Stimulated activated memory B cell treated with anti-CD40 and anti-IgM and Interleukin-4, amounts not matched to agents 10 μg/mL and 1 μg/mL and 100 μg/mL, for 72 hours (primary cell): ENCODE measurements at regions not wholly inside any gene's neighbourhood (a gene's known extent, or its start where the extent isn't known, plus 50 kb on each side); places are given as distances from the start of the nearest gene placed in this dataset.
"Not testable (repeated sequence)": the region's sequence is repeated elsewhere in the genome, so short reads cannot be mapped to it uniquely, and the experiment has no call there.

ENCODE experiments used
- ATAC-seq: fragments of 150-1000 bp; cut with Tn5 transposase; 2 replicates; pipeline ENCODE4 v1.10.0; 2021
- H3K27ac Mint-ChIP-seq: one replicate; pipeline ENCODE4 v1.8.0; 2022; ENCODE audit warnings: mild to moderate bottlenecking, mixed read lengths
- H3K27me3 Mint-ChIP-seq: one replicate; pipeline ENCODE4 v1.8.0; 2022; ENCODE audit warnings: mixed read lengths
- H3K36me3 Mint-ChIP-seq: one replicate; pipeline ENCODE4 v1.8.0; 2022; ENCODE audit warnings: mixed read lengths
- H3K4me1 Mint-ChIP-seq: one replicate; pipeline ENCODE4 v1.8.0; 2022; ENCODE audit warnings: mixed read lengths
- H3K4me3 Mint-ChIP-seq: one replicate; pipeline ENCODE4 v1.8.0; 2022; ENCODE audit warnings: mild to moderate bottlenecking, moderate library complexity, mixed read lengths
- H3K9me3 Mint-ChIP-seq: one replicate; pipeline ENCODE4 v1.8.0; 2022; ENCODE audit warnings: mixed read lengths

DNA sequence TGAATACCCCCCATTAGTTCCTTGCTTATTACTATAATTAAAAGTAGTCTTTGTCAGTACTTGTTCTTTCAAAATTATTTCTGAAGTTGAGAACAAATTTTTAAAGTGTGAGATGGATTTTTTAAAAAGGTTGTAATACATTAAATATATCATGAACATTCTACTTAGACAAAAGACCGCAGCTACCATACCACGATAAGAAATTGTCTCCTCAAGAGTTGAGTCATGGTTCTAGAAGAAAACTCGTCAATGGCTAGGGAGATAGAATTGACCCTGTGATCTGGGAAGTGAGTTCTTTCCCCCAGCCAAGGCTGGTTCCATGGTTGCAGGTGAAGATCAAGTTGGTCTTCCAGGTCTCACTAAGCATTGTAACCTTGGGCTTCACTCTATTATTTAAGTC lies 67.8 kb upstream of the ACYP2 start:
- ATAC-seq = no peak
- peaks cover 18% of the 10 kb centered on the region for H3K36me3 Mint-ChIP-seq
- H3K4me3 Mint-ChIP-seq = no peak overlapping the region
- peaks cover 19% of the 10 kb centered on the region for H3K4me1 Mint-ChIP-seq
- peaks cover 8% of the 10 kb centered on the region for H3K9me3 Mint-ChIP-seq
- no peak overlapping the region for H3K27ac Mint-ChIP-seq
- H3K27me3 Mint-ChIP-seq = no peaks in the 10 kb centered on the region

DNA sequence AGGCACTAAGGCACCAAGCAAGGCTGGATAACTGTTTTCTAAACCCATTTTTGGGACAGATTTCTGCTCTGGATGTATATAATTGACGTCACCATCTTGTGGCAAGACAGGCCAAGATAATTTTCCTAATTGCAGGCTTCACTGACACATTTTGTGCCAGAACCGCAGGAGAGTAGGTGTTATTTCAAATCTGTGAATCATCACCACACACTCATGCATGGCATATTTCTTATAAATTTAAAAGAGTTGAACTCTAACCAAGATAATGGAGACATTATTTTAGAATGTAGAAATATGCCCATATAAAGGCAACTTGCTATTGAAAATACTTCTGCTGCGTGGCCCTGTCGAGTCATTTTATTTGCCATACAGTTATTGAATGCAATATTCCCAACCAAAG lies 68.3 kb upstream of the ACYP2 start:
- Mint-ChIP-seq H3K36me3 (peaks cover 18% of the 10 kb centered on the region), H3K4me3 (no peak overlapping the region), H3K4me1 (peaks cover 19% of the 10 kb centered on the region), H3K27me3 (no peaks in the 10 kb centered on the region), H3K9me3 (peaks cover 6% of the 10 kb centered on the region), H3K27ac (no peak overlapping the region)
- no peak for ATAC-seq

DNA sequence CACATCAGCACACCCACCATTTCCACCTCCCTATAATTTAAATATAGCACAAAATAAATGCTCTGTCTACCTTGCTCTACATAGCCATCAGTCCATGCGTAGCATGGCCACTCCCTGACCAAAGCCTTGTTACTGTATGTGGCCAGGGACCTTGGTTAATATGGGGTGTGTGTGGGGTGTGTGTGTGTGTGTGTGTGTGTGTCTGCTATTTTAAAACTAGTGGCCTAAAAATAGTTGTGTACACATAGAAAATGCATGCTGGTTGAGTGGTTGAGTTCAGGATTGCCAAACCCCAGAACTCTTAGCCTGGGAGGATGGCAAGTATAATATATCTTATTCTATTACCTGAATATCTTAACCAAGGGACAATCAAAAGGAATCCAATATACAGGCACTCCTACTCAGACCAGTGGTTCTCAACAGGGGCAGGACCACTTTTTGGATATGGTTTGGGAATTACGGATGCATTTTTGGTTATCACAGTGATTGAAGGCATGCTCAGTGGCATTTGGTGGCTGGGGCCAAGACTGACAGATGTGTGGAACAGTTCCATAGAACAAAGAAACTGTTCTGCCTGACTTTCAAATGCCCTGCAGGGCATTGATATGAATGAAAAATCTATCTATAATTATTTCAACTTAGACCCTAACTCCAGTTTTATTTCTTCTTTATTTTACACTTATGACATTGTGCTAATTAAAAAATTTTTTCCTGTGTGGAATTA lies 72.3 kb upstream of the PSME4 start:
- Mint-ChIP-seq H3K4me1 (peaks cover 3% of the 10 kb centered on the region), H3K27ac (no peak overlapping the region), H3K27me3 (no peaks in the 10 kb centered on the region), H3K9me3 (peaks cover 4% of the 10 kb centered on the region), H3K36me3 (peaks cover 7% of the 10 kb centered on the region), H3K4me3 (no peak overlapping the region)
- no peak for ATAC-seq

DNA sequence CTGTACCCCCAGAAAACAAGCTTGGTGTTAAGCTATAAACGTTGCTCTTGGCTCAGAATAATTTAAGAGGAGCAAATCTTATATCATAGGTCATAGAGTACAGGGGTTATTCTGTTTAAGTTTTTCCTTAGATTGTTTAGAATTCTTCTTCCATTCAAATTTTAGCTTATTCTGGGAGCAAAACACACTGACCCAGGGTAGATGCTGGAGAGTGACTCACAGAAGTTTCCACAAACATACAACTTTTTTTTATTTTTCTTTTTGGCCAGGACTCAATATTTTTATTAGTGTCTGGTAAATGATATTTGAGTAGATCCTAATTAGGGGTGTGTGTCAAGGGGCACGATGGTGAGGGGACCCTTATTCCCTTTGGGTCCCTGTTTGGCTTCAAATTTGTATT lies 71.5 kb upstream of the PSME4 start:
- no peak overlapping the region for H3K27ac Mint-ChIP-seq
- H3K4me1 Mint-ChIP-seq = no peaks in the 10 kb centered on the region
- H3K27me3 Mint-ChIP-seq = no peaks in the 10 kb centered on the region
- no peak overlapping the region for H3K4me3 Mint-ChIP-seq
- peaks cover 7% of the 10 kb centered on the region for H3K36me3 Mint-ChIP-seq
- ATAC-seq = no peak
- peaks cover 4% of the 10 kb centered on the region for H3K9me3 Mint-ChIP-seq

DNA sequence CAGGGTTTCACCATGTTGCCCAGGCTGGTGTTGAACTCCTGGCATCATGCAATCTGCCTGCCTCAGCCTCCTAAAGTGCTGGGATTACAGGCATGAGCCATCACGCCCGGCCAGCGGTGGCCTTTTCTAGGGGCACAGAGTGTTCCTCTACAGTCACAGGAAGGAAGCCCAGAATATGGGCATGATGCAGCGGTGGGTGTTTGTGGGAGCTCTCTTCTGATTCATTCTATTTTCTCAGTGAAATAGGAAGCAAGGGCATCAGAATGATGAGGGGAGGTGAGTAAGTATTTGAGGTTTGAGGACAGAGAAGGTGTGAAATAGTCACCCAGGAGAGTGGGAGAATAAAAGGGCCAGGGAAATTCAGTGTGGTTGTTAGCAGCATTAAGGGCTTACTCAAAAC lies 70.3 kb upstream of the PSME4 start:
- peaks cover 4% of the 10 kb centered on the region for H3K9me3 Mint-ChIP-seq
- no peak for ATAC-seq
- peaks cover 7% of the 10 kb centered on the region for H3K36me3 Mint-ChIP-seq
- no peaks in the 10 kb centered on the region for H3K4me1 Mint-ChIP-seq
- no peak overlapping the region for H3K27ac Mint-ChIP-seq
- H3K4me3 Mint-ChIP-seq = no peak overlapping the region
- no peaks in the 10 kb centered on the region for H3K27me3 Mint-ChIP-seq

DNA sequence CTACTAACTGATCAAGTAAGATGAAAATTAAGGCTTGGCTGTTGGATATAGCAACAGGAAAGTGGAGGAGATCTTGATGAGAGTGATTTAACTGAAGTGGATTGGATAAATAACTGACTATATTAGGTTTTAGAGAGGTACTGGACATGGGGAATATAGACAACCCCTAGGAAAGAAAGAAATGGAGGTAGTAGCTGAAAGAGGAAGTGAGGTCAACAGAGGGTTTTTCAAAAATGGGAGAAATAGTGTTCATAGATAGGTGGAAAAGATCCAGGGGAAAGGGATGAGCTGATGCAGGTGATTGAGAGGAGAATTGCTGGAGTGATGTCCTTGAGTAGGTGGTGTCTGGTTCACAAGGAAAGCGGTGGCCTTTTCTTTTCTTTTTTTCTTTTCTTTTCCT lies 69.9 kb upstream of the PSME4 start:
- H3K4me3 Mint-ChIP-seq = no peak overlapping the region
- H3K27ac Mint-ChIP-seq = no peak overlapping the region
- peaks cover 7% of the 10 kb centered on the region for H3K36me3 Mint-ChIP-seq
- no peak for ATAC-seq
- H3K9me3 Mint-ChIP-seq = peaks cover 4% of the 10 kb centered on the region
- H3K4me1 Mint-ChIP-seq = no peaks in the 10 kb centered on the region
- no peaks in the 10 kb centered on the region for H3K27me3 Mint-ChIP-seq

DNA sequence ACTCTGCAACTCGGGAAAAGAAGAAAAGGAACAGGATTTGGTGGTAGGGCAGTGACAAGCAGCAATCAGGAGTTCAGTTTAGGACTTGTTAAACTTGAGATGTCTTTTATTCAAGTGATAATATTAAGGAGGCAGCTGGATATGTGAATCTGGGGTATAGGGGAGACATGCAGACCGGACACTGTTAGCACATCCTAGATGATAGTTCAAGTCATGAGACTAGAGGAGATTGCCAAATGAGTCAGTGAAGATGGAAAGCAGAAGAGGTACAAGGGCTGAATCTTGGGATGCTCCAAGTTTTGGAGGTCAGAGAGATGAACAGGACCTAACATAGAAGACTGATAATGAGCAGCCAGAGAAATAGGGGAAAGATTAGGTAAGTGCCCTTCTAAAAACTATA lies 69.5 kb upstream of the PSME4 start:
- H3K27me3 Mint-ChIP-seq = no peaks in the 10 kb centered on the region
- no peak for ATAC-seq
- peaks cover 4% of the 10 kb centered on the region for H3K36me3 Mint-ChIP-seq
- no peak overlapping the region for H3K27ac Mint-ChIP-seq
- H3K4me1 Mint-ChIP-seq = no peaks in the 10 kb centered on the region
- H3K9me3 Mint-ChIP-seq = peaks cover 2% of the 10 kb centered on the region
- no peak overlapping the region for H3K4me3 Mint-ChIP-seq

DNA sequence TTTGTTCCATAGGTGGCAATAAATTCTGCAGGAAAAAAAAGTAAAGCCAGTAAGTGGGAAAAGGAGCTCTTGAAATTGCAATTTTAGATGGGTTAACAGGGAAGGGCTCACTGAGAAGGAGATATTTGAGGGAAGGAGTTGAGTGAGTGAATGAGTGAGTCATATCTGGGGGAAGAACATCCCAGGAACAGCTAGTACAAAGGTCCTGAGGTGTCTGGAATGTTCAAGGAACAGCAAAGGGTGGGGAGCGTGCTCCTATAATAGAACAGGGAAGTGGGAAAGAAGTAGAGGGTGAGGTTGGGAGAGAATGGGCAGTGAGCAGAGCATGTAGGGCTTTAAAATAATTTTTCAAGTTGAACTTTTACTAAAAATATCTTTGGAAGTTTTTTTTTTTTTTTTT lies 68.0 kb upstream of the PSME4 start:
- H3K27me3 Mint-ChIP-seq = no peaks in the 10 kb centered on the region
- ATAC-seq = no peak
- no peak overlapping the region for H3K27ac Mint-ChIP-seq
- no peaks in the 10 kb centered on the region for H3K9me3 Mint-ChIP-seq
- no peaks in the 10 kb centered on the region for H3K36me3 Mint-ChIP-seq
- H3K4me3 Mint-ChIP-seq = no peak overlapping the region
- H3K4me1 Mint-ChIP-seq = no peaks in the 10 kb centered on the region

DNA sequence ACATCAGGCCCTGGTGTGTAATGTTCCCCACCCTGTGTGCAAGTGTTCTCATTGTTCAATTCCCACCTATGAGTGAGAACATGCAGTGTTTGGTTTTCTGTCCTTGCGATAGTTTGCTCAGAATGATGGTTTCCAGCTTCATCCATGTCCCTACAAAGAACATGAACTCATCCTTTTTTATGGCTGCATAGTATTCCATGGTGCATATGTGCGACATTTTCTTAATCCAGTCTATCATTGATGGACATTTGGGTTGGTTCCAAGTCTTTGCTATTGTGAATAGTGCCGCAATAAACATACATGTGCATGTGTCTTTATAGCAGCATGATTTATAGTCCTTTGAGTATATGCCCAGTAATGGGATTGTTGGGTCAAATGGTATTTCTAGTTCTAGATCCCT lies 60.5 kb upstream of the PSME4 start:
- H3K9me3 Mint-ChIP-seq, H3K27me3 Mint-ChIP-seq, H3K27ac Mint-ChIP-seq, H3K4me3 Mint-ChIP-seq, H3K4me1 Mint-ChIP-seq, ATAC-seq: not testable (repeated sequence)
- H3K36me3 Mint-ChIP-seq = peaks cover 14% of the 10 kb centered on the region

DNA sequence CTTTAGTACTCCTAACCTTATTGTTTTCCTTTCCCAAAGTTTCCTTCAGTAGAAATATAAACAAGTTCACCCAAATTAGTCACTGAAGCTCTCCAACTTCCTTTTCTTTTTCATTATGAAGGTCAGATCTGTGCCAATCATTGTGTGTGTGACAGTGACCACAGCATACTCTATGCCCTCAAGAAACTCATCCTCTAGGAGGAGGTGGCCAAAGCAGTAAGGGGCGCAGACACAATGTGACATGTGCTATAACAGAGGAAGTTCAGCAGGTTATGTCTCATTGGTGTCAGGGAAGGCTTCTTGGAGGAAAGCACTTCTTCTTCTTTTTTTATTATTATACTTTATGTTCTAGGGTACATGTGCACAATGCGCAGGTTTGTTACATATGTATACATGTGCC lies 60.0 kb upstream of the PSME4 start:
- H3K4me1 Mint-ChIP-seq = no peaks in the 10 kb centered on the region
- peaks cover 2% of the 10 kb centered on the region for H3K9me3 Mint-ChIP-seq
- peaks cover 14% of the 10 kb centered on the region for H3K36me3 Mint-ChIP-seq
- no peak for ATAC-seq
- H3K27me3 Mint-ChIP-seq = no peaks in the 10 kb centered on the region
- H3K4me3 Mint-ChIP-seq = no peak overlapping the region
- H3K27ac Mint-ChIP-seq = no peak overlapping the region

DNA sequence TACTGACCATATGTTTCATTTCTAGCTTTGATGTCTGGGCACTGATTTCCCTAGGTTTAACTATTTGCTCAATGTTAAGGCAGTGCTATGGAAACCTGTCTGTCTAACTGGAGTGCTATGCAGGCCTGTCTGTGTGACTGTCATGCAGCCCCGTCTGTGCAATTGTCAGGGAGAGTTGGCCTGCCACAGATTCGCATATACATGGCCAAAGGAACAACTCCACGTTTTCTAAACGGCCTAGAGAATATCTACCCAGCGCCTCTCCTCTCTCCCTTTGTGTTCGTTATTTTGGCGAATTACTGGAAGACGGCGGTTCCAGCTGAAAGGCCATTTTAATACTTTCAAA lies 59.6 kb upstream of the PSME4 start:
- no peaks in the 10 kb centered on the region for H3K27me3 Mint-ChIP-seq
- H3K9me3 Mint-ChIP-seq = peaks cover 2% of the 10 kb centered on the region
- H3K36me3 Mint-ChIP-seq = peaks cover 14% of the 10 kb centered on the region
- no peaks in the 10 kb centered on the region for H3K4me1 Mint-ChIP-seq
- no peak overlapping the region for H3K4me3 Mint-ChIP-seq
- H3K27ac Mint-ChIP-seq = no peak overlapping the region
- ATAC-seq = no peak

DNA sequence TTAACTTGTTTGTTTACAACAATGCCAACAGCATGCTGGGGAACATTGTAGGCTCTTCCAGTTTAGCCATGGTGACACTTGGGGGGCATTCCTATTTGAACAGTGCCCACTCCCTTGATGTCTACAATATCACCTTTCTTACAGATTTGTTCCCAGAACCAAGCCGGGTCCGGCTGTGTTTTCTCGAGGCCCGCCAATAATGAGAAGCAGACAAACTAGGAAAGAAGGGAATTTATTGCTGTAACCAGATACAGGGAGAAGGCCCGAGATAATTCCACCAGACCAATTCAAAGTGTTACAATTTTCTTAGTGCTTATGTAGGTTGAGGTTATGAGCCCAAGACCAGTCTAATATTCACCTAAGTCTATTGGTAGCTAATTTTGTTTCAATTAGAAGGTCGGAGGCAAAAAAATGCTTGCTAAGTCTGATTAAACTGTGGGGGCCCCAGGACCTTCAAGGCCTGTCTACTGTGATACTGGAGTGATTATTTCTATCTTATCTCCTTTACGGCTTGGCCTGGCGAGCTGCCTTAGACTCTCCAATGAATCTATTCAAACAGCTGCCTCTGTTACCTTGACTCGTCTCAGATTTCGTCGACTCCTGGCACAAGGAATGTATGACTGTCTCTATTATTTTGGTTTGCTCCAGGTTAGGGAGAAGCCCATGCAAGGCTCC lies 59.1 kb upstream of the PSME4 start:
- no peaks in the 10 kb centered on the region for H3K27me3 Mint-ChIP-seq
- H3K4me1 Mint-ChIP-seq = no peaks in the 10 kb centered on the region
- H3K27ac Mint-ChIP-seq = no peak overlapping the region
- H3K36me3 Mint-ChIP-seq = peaks cover 18% of the 10 kb centered on the region
- H3K9me3 Mint-ChIP-seq = peaks cover 3% of the 10 kb centered on the region
- H3K4me3 Mint-ChIP-seq = no peak overlapping the region
- no peak for ATAC-seq

DNA sequence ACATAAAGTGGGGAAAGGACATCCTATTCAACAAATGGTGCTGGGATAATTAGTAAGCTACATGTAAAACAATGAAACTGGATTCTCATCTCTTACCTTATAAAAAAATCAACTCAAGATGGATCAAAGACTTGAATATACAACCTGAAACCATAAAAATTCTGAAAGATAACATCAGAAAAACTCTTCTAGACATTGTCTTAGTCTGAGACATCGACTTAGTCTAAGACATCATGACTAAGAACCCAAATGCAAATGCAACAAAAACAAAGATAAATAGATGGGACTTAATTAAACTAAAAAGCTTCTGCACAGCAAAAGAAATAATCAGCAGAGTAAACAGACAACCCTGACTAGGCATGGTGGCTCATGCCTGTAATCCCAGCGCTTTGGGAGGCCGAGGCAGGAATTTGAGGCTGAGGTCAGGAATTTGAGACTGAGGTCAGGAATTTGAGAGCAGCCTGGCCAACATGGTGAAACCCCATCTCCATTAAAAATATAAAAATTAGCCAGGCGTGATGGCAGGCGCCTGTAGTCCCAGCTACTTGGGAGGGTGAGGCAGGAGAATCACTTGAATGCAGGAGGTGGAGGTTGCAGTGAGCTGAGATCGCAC lies 54.8 kb upstream of the PSME4 start:
- Mint-ChIP-seq H3K9me3 (peaks cover 11% of the 10 kb centered on the region), H3K36me3 (peaks cover 33% of the 10 kb centered on the region)
- H3K4me1 Mint-ChIP-seq, H3K27ac Mint-ChIP-seq, H3K27me3 Mint-ChIP-seq, ATAC-seq, H3K4me3 Mint-ChIP-seq: not testable (repeated sequence)

DNA sequence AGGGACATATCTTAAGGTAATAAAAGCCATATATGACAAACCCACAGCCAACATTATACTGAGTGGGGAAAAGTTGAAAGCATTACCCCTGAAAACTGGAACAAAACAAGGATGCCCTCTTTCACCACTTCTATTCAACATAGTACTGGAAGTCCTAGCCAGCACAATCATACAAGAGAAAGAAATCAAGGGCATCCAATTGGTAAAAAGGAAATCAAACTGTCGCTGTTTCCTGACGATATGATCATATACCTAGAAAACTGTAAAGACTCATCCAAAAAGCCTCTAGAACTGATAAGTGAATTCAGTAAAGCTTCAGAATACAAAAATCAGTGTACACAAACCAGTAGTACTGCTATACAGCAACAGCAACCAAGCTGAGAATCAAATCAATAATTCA lies 53.8 kb upstream of the PSME4 start:
- no peak overlapping the region for H3K4me3 Mint-ChIP-seq
- H3K9me3 Mint-ChIP-seq = peaks cover 11% of the 10 kb centered on the region
- no peaks in the 10 kb centered on the region for H3K4me1 Mint-ChIP-seq
- ATAC-seq = no peak
- peaks cover 33% of the 10 kb centered on the region for H3K36me3 Mint-ChIP-seq
- H3K27me3 Mint-ChIP-seq = no peaks in the 10 kb centered on the region
- no peak overlapping the region for H3K27ac Mint-ChIP-seq

DNA sequence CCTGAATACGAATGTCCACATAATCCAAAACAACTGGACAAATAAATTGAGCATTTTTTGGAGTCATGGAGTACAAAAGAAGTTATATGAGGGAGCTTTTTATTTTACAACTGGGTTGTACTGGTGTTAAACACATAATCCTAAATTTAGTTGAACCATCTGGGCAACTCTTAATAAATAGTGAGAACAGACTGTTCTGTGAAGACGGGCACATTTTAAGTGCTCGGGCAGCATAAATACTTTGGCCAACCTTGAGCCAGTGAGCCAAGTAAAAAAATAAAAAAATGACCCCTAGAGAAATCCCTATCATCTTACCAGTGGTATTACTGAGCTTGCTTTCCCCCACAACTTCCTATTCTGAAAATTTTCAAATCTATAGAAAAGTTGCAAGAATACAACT lies 50.9 kb upstream of the PSME4 start:
- Mint-ChIP-seq H3K36me3 (peaks cover 45% of the 10 kb centered on the region), H3K4me1 (no peaks in the 10 kb centered on the region), H3K27me3 (no peaks in the 10 kb centered on the region), H3K9me3 (peaks cover 11% of the 10 kb centered on the region), H3K4me3 (no peak overlapping the region), H3K27ac (no peak overlapping the region)
- no peak for ATAC-seq

DNA sequence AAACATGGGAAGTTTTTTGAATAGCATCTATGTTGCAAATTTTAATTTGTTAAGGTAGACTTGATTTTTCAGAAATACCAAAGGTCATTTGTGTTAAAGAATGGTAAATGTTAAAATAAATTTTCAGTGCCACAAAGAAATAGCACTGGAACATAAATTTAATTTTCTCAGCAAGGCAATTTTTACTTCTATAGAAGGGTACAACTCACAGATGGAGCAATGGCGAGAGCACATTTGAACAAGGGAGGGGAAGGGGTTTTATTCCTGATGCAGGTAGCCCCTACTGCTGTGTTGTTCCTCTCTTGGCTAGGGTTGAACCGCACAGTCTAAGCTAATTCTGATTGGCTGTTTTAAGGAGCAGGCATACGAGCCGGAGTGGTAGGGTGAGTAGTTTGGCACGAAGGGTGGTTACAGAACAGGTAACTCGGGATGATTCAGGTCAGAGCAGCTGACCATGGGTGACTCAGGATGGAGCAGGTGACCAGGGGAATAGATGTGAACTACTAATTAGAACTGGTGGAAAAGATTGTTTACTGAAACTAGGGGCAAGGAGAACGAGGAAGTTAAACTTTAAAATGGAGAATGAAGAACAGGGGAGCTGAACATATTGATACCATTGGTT lies 50.1 kb upstream of the PSME4 start:
- Mint-ChIP-seq H3K4me3 (no peak overlapping the region), H3K27ac (no peak overlapping the region), H3K27me3 (no peaks in the 10 kb centered on the region), H3K4me1 (peaks cover 3% of the 10 kb centered on the region), H3K36me3 (peaks cover 45% of the 10 kb centered on the region), H3K9me3 (peaks cover 11% of the 10 kb centered on the region)
- ATAC-seq = no peak
